GM12875 (cell line): ENCODE measurements at regions not wholly inside any gene's neighbourhood (a gene's known extent, or its start where the extent isn't known, plus 50 kb on each side); places are given as distances from the start of the nearest gene placed in this dataset.

Source experiments
- H3K4me3 ChIP-seq: one replicate; pipeline ENCODE4 v1.5.1; 2011; ENCODE audit warnings: low read depth, low read length, control low read depth
- CTCF ChIP-seq: IDR thresholded peaks from 2 replicates; pipeline ENCODE4 v1.5.1; 2011; ENCODE audit warnings: low read depth, mild to moderate bottlenecking, control low read depth, inconsistent platforms, low read length, moderate library complexity, borderline replicate concordance; ENCODE audit not compliant: insufficient read depth

GRCh38 chr19:28656644-28657043 lies 556.3 kb downstream of the UQCRFS1 start:
- no peak for TF ChIP-seq CTCF
- no peak overlapping the region for H3K4me3 ChIP-seq

GRCh38 chr19:28655054-28655453 lies 557.9 kb downstream of the UQCRFS1 start:
- TF ChIP-seq CTCF = no peak
- no peak overlapping the region for H3K4me3 ChIP-seq

DNA sequence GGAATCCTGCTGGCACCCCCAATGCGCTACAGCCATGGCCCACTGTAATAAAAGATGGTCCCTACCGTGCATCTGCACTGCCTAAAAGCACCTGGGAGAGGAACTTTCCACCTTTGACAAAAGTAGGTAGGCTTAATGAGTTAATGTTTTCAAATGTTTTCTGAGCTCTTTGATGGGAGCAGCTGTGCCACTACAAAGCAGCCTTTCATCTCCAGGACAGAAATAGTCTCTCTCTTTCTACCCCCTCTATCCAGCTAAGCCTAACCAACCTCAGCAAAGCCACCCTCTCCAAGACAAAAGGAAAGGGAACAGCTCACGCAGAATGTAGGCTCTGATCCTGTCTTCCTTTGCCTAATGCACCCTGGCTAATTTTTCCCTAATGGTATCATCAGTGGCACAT lies 560.2 kb downstream of the UQCRFS1 start:
- no peak for TF ChIP-seq CTCF
- no peak overlapping the region for H3K4me3 ChIP-seq

DNA sequence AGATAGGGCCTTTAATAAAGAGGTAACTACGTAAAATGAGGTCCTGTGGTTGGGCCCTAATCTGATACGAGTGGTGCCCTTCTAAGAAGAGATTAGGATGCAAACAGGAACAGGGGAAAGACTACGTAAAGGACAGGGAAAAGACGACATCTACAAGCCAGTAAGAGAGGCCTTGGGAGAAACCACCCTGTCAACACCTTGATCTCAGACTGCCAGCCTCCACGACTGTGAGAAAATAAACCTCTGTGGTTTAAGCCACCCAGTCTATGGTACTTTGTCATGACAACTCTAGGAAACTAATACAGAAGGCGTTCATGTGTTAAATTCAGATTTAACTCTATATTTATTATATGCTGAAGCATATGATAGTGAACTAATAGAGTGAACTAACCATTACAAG lies 566.3 kb downstream of the UQCRFS1 start:
- TF ChIP-seq CTCF = no peak
- H3K4me3 ChIP-seq = no peak overlapping the region

DNA sequence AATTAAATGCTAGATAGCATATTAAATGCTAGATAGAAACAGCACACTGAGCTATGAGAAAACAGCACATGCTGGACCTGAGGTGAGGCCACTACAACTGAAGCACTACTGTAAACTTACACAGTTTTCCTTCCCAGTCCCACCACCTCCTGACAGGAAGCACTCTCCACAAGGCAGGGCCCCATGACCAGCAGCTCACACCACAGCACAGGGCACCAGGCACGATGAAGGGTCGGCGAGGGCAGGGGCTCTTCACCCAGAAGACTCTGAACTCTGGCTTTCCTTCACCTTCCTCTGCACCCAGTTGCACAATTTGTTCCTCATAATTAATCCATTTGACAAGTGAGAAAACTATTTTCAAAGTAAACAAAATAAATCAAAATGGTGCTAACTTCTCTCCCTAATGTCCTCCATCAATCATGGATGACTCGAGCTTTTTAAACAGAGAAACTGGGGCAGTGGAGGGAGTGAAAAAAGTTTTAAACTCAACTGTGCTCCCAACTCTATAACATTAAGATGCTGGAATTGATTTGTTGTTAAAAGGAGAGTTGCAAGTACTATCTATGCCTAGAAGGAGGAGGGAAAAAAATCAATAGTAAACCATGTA lies 568.7 kb downstream of the UQCRFS1 start:
- TF ChIP-seq CTCF = no peak
- no peak overlapping the region for H3K4me3 ChIP-seq

- H3K4me3 ChIP-seq = no peak overlapping the region
- no peak for TF ChIP-seq CTCF
Measured at GRCh38 chr19:28642787-28643683, 569.9 kb downstream of the UQCRFS1 start.

GRCh38 chr19:28641395-28641794 lies 571.6 kb downstream of the UQCRFS1 start:
- H3K4me3 ChIP-seq = no peak overlapping the region
- no peak for TF ChIP-seq CTCF
